ENCODE measurements at regions not wholly inside any gene's neighbourhood (a gene's known extent, or its start where the extent isn't known, plus 50 kb on each side); places are given as distances from the start of the nearest gene placed in this dataset.
"Not testable (repeated sequence)": the region's sequence is repeated elsewhere in the genome, so short reads cannot be mapped to it uniquely, and the experiment has no call there.

- not testable (repeated sequence) for TF ChIP-seq POLR2AphosphoS5 (IDR thresholded peaks at IDR 0.05; ENCODE audit: low read depth, low read length); CTCF (IDR thresholded peaks at IDR 0.05); TCF7L2 (IDR thresholded peaks at IDR 0.05; ENCODE audit: low read depth, low read length)
These were observed 264.8 kb downstream of the OR4F29 start for GRCh38 chr1:186691-187131.

Measured in Panc1 (cell line).